NCI-H2227 (cell line): ENCODE measurements at regions not wholly inside any gene's neighbourhood (a gene's known extent, or its start where the extent isn't known, plus 50 kb on each side); places are given as distances from the start of the nearest gene placed in this dataset.
"Not testable (repeated sequence)": the region's sequence is repeated elsewhere in the genome, so short reads cannot be mapped to it uniquely, and the experiment has no call there.

ENCODE experiments used
- DNase-seq: peaks from one replicate; lab custom pipeline; 2025; ENCODE audit not compliant: unreplicated experiment; lab: John Stamatoyannopoulos, UW

DNA sequence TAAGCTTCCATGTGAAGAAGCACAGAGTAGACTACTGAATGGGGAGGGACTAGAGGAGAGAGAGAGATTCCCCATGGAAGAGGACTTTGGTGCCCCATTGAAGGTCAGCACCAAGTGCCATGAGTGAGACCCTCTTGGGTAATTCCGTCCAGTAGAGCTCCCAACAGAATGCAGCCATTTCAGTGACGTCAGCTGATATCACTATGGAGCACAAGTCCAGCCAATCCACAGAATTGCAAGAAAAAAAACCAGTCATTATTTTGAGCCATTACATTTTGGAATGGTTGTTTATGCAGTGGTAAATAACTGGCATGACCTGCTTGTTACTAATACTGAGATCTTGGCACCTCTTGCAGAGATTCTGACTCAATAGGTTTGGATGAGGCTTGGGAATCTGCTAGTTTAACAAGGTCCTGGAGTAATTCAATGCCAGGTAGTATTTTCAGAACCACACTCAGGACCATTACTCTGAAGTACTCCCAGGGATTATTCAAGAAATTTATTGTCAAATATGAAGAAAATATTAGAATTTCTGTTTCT, 52.6 kb upstream of the SP8 start:
- DNase-seq = no peak

DNA sequence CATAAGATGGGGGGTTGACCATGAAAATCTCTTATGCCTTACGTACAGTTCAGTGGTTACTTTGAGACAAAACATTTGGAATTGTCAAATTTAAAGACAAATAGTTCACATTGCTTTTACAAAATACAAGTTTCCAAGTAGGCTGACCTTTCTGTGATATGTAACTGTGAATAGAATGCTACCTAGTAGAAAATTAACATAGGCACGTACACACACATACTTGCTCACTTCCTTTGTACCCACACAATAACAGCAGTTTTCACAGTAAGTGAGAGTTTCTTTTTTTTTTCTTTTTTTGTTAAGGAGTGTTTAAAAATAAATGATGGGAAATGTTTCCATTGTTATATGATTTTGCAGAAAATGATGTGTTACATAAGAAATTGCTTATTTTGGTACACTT, 53.3 kb upstream of the SP8 start:
- DNase-seq = no peak

DNA sequence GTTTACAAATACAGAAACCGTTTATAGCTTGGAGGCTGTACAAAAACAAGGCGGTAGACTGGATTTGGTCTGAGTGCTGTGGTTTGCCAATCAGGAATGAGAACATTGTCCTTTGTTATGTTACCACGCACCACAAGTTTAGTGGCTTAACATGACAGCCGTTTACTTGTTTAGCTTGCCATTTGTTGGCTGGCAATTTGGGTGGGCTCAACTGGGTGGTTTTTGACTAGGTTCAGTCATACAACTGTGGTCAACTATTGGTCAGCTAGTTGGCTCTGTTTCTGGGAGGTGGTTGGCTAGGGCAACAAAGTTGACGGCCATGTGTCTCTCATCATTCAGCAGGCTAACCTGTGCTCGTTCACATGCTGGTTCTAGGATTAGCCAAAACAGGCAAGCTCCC, 60.1 kb upstream of the SP8 start:
- no peak for DNase-seq

DNA sequence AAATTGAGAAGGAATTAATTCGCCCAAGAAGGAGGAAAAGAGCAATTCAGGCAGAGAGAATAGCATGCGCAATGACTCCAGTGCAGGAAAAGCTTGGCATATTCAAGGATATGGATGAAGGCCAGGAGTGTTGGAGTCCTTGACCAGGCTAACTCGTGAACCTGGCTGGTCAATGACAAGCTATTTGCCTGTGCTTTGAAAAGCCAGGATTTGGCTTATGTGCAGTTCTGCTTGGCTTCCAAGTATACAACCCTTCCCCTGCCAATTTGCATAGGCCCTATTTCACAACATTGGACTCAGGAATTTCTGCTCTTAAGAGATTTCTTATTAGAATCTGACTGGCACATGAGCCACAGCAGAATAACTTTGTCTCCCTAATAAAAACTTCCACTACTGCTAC, 72.3 kb upstream of the SP8 start:
- no peak for DNase-seq

DNA sequence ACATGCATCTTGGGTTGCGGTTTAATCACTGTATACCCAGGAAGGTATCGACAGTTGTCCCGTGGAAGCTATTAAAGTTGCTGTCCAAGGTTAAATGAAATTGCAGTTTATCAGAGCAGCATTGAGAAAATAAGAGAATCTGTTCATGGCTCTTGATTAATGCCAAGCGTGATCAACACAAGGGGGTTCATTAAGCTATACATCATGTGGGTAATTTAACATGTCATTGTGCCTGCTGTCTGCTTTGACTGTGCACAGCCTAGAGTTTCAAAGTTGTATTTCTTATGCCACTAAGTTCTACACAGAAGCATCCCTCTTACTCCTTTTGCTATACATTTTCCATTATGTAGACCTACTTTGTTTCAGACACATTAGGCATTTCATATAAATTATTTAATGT, 74.8 kb upstream of the SP8 start:
- no peak for DNase-seq

DNA sequence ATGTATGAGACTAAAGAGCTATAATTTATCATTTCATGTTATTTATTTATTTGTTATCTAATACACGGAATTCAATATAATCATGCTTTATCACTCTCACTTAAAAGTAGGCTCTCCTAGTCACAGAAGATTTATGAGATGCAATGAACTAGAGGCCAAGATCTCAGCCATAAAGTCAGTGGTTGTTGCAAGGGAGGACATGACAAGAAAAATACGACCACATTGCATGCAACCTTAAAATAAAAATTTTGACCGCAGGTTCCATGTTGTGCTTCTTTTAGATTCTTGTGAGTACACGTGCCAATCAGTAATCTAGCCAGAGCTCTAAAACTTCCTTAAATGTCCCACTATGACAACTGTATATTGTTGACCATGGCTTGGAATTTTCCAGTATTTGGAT, 75.9 kb upstream of the SP8 start:
- no peak for DNase-seq

DNA sequence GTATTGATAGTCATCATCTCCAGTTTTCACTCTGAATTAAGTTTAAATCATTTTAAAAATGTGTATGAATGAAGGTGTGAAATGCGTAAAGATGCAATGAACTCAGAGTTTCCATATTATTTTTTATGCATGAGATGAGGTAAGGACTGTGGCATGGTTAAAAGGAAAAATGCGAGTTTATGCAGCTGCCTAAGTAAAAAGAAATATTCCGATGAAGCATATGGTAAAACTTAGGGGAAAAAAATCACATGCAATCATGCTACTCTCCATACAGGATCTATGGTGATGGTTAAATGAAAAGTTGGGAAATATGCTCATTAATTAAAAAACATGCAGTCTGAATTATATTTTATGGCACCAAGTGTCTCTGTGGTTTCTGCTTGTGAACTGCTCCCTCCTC, 77.5 kb upstream of the SP8 start:
- DNase-seq = no peak

DNA sequence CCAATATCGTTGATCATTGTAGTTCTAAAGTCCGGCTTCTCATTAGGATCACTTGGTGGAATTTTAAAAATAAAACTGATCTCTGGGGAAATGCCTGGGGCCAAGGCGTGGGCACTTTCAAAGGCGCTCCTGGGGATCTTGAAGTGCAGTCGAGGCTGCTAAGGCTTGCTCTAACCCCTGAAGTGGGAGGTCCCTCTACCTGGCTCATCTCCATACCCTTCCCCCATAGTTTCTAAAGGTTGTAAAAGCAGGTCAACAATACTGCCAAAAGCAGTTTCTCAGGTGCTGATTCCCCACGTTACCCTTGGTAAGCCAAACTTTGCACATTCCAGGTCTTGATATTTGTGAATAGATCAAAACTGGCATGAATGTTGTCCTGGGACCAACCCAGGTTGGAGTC, 79.0 kb upstream of the SP8 start:
- no peak for DNase-seq

DNA sequence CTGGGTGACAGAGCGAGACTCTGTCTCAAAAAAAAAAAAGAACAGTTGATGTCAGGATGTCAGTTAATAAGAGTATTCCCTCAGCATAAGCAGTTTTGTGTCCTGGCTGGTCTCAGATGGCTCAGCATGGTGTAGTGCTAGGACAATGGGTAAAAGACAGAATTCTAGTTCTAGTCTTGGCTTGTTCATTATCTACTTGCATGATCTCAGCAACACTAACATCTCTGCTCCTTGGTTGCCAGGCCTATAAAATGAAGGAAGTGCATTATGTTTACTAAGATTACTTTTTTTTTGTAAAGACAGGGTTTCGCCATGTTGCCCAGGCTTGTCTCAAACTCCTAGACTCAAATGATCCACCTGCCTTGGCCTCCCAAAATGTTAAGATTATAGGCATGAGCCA, 84.3 kb upstream of the SP8 start:
- DNase-seq = no peak

DNA sequence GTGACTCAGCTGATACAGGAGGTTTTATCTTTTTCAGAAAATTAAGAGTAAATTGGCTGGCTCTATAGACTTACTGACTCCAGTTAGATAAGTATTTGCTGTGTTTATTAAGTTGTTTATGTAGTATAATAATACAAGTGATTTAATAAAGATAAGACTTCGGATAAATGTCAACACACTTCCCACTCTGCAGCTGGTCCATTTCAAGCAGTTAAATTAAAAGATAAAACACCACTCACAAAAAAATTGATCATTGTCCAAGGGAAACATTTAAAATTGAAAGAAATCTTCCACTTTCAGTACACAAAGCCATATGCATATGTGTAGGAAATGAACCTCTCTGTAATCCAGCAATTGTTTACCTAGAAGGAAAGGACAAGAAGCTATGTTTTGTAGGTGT, 106.1 kb upstream of the SP8 start:
- no peak for DNase-seq

DNA sequence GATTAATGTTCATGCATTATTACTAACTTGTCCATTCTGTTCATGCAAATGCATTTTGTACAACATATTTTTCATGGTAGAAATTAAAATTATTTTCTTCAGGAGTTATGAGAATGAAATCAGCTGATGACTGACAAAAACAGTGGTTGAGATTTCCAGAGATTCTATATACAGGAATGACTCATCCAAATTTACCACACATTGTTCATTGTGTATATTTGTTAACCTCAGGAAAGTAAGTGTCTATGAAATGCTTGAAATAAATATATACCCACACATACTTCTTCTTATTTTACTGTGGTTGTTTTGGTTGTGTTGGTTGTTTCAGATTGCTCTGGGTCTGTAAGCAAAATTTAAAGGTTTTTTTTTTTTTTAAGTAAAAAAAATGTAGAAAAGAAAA, 108.1 kb upstream of the SP8 start:
- no peak for DNase-seq

DNA sequence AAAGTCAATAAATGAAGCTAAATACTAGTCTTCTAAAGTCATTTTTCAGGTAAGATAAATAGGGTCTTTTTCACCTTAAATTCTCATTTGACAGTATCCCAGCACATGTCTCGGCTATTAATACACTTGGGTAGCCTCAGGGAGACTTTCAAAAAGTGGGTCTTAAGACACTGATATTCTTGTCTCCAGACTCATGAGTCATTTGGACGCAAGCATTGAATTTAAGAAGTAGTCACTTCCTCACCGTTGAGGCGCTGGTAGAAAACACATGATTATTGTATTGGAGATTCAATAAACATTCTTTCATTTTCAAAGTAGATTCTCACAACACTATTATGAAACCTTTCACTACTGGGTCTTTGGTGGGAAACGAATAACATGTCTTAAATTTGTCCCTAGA, 108.9 kb upstream of the SP8 start:
- no peak for DNase-seq

DNA sequence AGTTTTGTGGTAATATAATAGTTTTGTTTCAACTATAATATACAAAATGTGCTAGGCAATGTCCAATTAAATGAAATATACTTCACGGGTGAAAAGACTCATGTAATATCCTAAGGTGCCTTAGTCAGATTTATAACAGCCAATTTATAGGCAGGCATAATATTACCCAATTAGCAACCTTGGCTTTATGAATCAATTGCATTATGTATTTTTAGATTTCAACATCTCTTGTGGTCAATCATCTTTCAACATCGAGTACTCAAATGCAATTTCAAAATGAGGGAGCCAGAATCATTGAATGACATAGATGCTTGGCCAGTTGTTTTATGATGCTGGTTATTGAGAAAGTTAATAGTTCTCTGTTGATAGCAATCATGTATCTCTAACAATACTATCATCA, 110.3 kb upstream of the SP8 start:
- DNase-seq = no peak

DNA sequence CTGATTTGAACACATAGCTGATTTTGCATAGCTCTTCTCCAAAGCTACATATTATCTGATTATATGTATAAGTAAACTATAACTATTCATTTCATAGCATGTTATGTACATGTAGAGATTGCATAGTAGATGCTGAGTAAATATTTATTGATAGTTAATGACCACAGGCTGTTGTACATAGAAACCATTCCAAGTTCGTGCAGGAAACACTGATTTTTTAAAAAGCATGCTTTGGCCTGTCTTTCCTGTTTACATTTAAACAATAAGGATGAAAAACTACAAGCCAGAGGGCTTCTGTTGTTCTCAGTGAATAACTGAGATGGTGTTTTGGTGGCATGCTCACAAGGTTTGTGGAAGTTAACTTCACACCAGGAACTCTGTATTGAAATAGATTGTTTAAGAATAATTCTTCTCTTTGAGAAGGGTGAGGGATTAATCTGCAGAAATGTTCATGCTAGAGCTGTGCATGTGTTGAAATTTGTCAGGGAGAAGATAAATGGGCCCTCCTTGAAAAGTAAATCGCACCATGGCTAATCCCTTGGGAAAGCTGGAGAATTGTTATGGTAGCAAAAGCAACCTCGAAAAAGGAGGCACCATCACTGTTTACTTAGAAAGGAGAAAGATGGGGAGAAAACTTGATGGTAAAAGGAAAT, 120.2 kb upstream of the SP8 start:
- DNase-seq = no peak

DNA sequence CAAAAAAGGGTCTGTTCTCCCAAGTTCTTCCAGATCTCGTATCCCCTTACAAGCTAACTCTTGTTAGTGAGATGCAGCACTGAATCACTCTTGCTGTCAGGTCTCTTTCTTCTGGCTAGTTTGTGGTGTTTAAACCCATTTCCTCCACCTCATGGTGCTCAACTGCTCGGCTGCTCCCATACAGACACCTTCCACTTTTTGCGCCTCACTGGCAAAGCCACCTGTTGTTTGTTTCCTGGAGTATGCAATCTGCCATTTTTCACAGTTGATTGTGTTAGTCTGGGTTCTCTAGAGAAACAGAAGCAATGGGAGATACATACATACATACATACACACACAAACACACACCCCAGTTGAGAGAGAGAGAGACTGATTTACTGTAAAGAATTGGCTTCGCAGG, 124.4 kb upstream of the SP8 start:
- no peak for DNase-seq

DNA sequence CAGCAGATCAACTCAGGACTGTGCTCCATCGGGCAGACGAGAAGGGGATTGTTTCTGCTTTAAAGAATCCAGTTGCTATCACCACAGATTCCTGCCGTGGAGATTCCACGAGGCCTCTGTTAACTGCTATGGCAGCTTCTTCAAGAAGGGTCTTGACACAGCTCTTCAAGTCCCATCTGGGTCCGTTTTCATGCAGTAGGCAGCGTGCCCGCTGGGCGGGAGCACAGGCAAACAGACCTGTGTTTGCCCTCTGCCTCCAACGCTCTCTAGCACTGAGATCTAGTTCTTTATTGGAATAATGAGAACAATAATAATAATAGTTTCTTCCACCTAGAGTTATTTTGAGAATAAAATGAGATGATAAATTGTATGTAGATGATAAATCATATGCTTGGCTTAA, 127.2 kb upstream of the SP8 start:
- DNase-seq = peak; percentile 63

DNA sequence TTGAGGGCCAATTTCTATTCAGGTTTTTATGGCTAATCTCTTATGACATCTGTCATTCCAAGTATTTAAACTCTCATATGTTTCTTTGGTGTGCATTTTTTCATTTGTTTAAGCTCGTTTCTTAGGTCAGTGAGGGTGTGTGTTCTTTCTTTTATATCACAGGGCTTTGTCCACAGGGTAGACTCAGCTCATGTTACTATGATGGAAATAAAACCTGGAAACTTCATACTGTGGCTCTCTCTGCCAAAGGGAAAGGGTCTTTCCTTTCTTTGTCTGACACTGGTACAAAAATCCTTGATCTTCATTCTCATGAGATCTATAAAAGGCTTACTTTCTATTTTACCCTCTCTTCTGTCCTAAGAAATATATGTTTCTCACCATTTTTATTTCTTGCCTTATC, 129.6 kb upstream of the SP8 start:
- no peak for DNase-seq

DNA sequence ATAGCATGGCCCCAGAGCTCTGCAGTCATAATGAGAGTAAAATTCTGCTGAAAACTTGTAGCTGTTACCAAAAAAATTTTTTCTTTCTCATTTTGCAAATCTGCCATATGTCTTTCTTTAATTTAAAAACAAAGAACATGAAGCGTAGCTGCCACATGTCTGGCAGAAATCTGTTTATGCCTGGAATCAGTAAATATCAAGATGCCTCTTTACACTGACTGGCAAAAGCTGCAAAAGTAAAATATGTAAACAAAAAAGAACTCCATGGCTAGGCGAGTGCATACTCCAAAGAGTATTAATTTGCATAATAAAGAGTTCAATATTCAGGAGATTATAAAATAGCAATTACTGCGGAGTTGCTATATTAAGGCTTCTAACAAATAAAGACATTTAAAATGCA, 130.9 kb upstream of the SP8 start:
- no peak for DNase-seq

DNA sequence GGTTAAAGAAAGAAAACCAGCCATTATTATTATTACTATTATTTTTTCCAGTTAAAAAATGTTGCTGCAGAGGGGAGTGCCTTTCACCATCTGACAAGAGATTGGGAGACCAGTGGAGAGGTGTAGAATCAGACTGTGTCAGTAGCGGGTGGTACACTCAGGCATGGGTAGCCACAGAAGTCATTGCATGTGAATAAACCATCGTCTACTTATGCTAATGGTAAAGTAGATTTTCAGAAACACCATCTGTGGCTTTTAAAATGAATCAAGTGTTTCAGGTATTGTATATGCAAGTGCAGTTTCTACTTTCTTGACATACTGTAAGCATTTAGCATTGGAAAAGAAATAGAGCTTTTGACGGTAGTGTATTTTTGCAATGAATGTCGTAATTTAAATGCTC, 131.5 kb upstream of the SP8 start:
- DNase-seq = no peak

DNA sequence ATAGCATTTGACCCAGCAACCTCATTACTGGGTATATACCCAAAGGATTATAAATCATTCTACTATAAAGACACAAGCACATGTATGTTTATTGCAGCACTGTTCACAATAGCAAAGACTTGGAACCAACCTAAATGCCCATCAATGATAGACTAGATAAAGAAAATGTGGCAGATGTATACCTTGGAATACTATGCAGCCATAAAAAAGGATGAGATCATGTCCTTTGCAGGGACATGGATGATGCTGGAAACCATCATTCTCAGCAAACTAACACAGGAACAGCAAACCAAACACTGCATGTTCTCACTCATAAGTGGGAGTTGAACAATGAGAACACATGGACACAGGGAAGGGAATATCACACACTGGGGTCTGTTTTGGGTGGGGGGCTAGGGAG, 140.5 kb upstream of the SP8 start:
- not testable (repeated sequence) for DNase-seq

DNA sequence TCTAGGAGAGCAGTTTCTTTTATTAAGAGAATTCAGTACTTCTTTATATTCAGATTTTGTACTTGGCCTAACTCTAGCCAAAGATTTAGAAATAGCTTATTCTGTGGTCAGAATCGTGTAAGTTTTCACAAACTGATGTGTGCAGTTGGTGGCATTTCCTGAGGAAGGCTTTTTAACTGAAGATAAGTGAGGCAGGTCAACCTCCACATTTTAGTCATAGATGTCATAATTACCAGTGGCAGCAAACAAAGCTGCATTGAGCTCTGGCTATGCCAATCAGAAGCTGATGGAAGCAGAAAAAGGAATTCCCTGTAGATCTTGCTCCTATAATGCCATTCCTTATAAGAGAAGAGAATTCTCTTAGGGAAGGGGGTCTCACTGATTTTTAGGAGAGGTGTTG, 141.3 kb upstream of the SP8 start:
- peak; percentile 18 for DNase-seq

DNA sequence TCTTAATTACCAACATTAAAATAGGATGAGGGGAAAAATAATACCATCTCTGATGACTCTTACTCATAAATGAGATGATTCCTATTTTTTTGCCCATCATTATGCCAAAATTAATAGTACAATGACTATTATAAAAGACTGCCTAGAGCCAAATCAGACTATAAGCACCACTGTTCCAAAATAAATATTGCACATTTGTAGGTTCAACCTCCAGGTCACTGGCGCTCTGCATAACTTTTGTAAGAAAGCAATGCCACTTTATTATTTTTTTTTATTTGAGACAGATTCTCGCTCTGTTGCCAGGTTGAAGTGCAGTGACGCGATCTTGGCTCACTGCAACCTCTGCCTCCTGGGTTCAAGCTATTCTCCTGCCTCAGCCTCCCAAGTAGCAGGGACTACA, 142.5 kb upstream of the SP8 start:
- DNase-seq = no peak

DNA sequence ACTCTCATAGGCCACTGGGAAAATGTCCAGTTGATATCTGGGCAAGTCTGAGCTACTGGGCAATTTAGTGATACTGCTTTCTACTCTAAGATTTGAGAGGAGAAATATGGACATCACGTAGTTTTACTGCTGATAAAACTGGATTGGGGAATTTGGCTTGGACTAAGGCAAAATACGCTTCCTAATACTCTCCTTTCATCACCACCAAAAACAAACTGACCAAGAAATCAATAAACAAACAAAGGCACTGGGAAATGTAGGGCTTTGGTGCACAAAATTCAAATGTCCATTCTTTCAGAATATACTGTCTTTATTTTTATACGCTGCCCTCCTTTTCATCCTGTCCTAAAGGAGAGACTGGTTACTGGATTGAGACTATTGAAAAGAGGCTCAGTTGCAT, 145.1 kb upstream of the SP8 start:
- DNase-seq = no peak
